Esophagus mucosa (tissue), 1 donor: ENCODE measurements at regions not wholly inside any gene's neighbourhood (a gene's known extent, or its start where the extent isn't known, plus 50 kb on each side); places are given as distances from the start of the nearest gene placed in this dataset.

Source experiments
- ATAC-seq: fragments of 200-7000 bp; cut with Tn5 transposase; one replicate; pipeline ENCODE4 v1.9.1; 2020
- donor health status: DM: yes; HTN: yes; CAD: no.

- ATAC-seq: peak; percentile 87
These were observed 131.3 kb upstream of the AGA start for GRCh38 chr4:177573507-177573906.

GRCh38 chr4:177574446-177574845 lies 132.2 kb upstream of the AGA start:
- no peak for ATAC-seq

GRCh38 chr4:177579649-177580048 lies 137.4 kb upstream of the AGA start:
- no peak for ATAC-seq

- no peak for ATAC-seq
These were observed 140.8 kb upstream of the AGA start for GRCh38 chr4:177582992-177583391.

- no peak for ATAC-seq
These were observed 145.8 kb upstream of the AGA start for GRCh38 chr4:177587989-177588388.

- ATAC-seq: no peak
These were observed 153.1 kb upstream of the AGA start for GRCh38 chr4:177595386-177595785.

GRCh38 chr4:177596035-177596434 lies 153.8 kb upstream of the AGA start:
- peak; percentile 100 for ATAC-seq

- no peak for ATAC-seq
These were observed 154.8 kb upstream of the AGA start for GRCh38 chr4:177596991-177597390.

- ATAC-seq: no peak
These were observed 163.0 kb upstream of the AGA start for GRCh38 chr4:177605252-177605651.

GRCh38 chr4:177607111-177607573 lies 164.9 kb upstream of the AGA start:
- no peak for ATAC-seq

- no peak for ATAC-seq
These were observed 169.9 kb upstream of the AGA start for GRCh38 chr4:177611974-177612664.

- no peak for ATAC-seq
These were observed 170.4 kb upstream of the AGA start for GRCh38 chr4:177612684-177613083.

- no peak for ATAC-seq
These were observed 190.2 kb upstream of the AGA start for GRCh38 chr4:177632481-177632880.

- no peak for ATAC-seq
These were observed 196.6 kb upstream of the AGA start for GRCh38 chr4:177638871-177639270.

- no peak for ATAC-seq
These were observed 198.6 kb upstream of the AGA start for GRCh38 chr4:177640864-177641263.

- ATAC-seq: no peak
These were observed 218.0 kb upstream of the AGA start for GRCh38 chr4:177660223-177660622.

GRCh38 chr4:177667687-177668086 lies 225.4 kb upstream of the AGA start:
- ATAC-seq: no peak

GRCh38 chr4:177671387-177671786 lies 229.2 kb upstream of the AGA start:
- no peak for ATAC-seq

GRCh38 chr4:177671845-177672244 lies 229.6 kb upstream of the AGA start:
- ATAC-seq: no peak

- no peak for ATAC-seq
These were observed 231.8 kb upstream of the AGA start for GRCh38 chr4:177673985-177674489.

- ATAC-seq: no peak
These were observed 238.1 kb upstream of the AGA start for GRCh38 chr4:177680308-177680707.

- ATAC-seq: no peak
These were observed 239.7 kb upstream of the AGA start for GRCh38 chr4:177681902-177682301.

- ATAC-seq: no peak
These were observed 244.9 kb upstream of the AGA start for GRCh38 chr4:177687117-177687516.

- no peak for ATAC-seq
These were observed 250.7 kb upstream of the AGA start for GRCh38 chr4:177692907-177693306.

GRCh38 chr4:177696438-177696966 lies 254.3 kb upstream of the AGA start:
- no peak for ATAC-seq
